SK-N-SH treated with all-trans-retinoic acid at 6 μM for 48 hours (cell line): ENCODE measurements at regions not wholly inside any gene's neighbourhood (a gene's known extent, or its start where the extent isn't known, plus 50 kb on each side); places are given as distances from the start of the nearest gene placed in this dataset.
A peak's percentile ranks its signal among the peaks of the same experiment; 100 is the strongest.

Experiments
- ATAC-seq: fragments of 200-7000 bp; cut with Tn5 transposase; 3 replicates; pipeline ENCODE4 v1.9.1; 2020; ENCODE audit warnings: mild to moderate bottlenecking, moderate library complexity
- ARNTL ChIP-seq: fragments of 450-650 bp; formaldehyde crosslinking; IDR thresholded peaks from 2 replicates; pipeline ENCODE4 v1.5.0; 2020; ENCODE audit warnings: low read depth, mild to moderate bottlenecking, moderate library complexity, borderline replicate concordance
- CREB5 ChIP-seq: fragments of 250-450 bp; sonication (Bioruptor Pico); IDR thresholded peaks from 2 replicates; pipeline ENCODE4 v1.5.1; 2020; ENCODE audit warnings: low read depth, mild to moderate bottlenecking, moderate library complexity
- CSRNP3 ChIP-seq: fragments of 250-450 bp; sonication (Bioruptor Pico); IDR thresholded peaks from 2 replicates; pipeline ENCODE4 v1.5.1; 2021; ENCODE audit warnings: mild to moderate bottlenecking, moderate library complexity
- ISL1 ChIP-seq: fragments of 250-450 bp; sonication (Bioruptor Pico); IDR thresholded peaks from 2 replicates; pipeline ENCODE4 v2.1.2; 2022; ENCODE audit warnings: mild to moderate bottlenecking, moderate library complexity
- PATZ1 ChIP-seq: fragments of 250-450 bp; sonication (Bioruptor Pico); IDR thresholded peaks from 2 replicates; pipeline ENCODE4 v1.8.0; 2020; ENCODE audit warnings: mild to moderate bottlenecking, moderate library complexity, borderline replicate concordance
- POU6F1 ChIP-seq: fragments of 250-450 bp; sonication (Bioruptor Pico); IDR thresholded peaks from 2 replicates; pipeline ENCODE4 v1.8.0; 2021; ENCODE audit warnings: low read depth, mild to moderate bottlenecking, moderate library complexity, borderline replicate concordance
- PPARA ChIP-seq: fragments of 250-450 bp; sonication (Bioruptor Pico); IDR thresholded peaks from 2 replicates; pipeline ENCODE4 v1.5.0; 2020; ENCODE audit warnings: mild to moderate bottlenecking, borderline replicate concordance
- RARB ChIP-seq: fragments of 250-450 bp; sonication (Bioruptor Pico); IDR thresholded peaks from 2 replicates; pipeline ENCODE4 v1.8.0; 2021; ENCODE audit warnings: mild to moderate bottlenecking, moderate library complexity
- SNAI2 ChIP-seq: fragments of 250-450 bp; sonication (Bioruptor Pico); IDR thresholded peaks from 2 replicates; pipeline ENCODE4 v1.5.0; 2020; ENCODE audit warnings: mild to moderate bottlenecking, moderate library complexity
- TCF4 ChIP-seq: fragments of 250-450 bp; sonication (Bioruptor Pico); IDR thresholded peaks from 2 replicates; pipeline ENCODE4 v1.8.0; 2021; ENCODE audit warnings: mild to moderate bottlenecking, moderate library complexity, borderline replicate concordance
- TOX ChIP-seq: fragments of 250-450 bp; sonication (Bioruptor Pico); IDR thresholded peaks from 2 replicates; pipeline ENCODE4 v1.8.0; 2021; ENCODE audit warnings: mild to moderate bottlenecking, moderate library complexity, borderline replicate concordance
- TSHZ2 ChIP-seq: fragments of 250-450 bp; sonication (Bioruptor Pico); IDR thresholded peaks from 2 replicates; pipeline ENCODE4 v1.5.0; 2020; ENCODE audit warnings: mild to moderate bottlenecking, moderate library complexity
- ZNF70 ChIP-seq: fragments of 450-650 bp; formaldehyde crosslinking; IDR thresholded peaks from 2 replicates; pipeline ENCODE4 v1.5.0; 2020; ENCODE audit warnings: mild to moderate bottlenecking, moderate library complexity
- ZNF8 ChIP-seq: fragments of 450-650 bp; formaldehyde crosslinking; IDR thresholded peaks from 2 replicates; pipeline ENCODE4 v1.5.0; 2020; ENCODE audit warnings: mild to moderate bottlenecking, moderate library complexity

GRCh38 chr16:79390481-79391051 lies 210.0 kb downstream of the MAF start:
- peak; percentile 77; the same call in 1 of the 2 replicates for TF ChIP-seq TCF4
- no peak for TF ChIP-seq TOX (CRISPR knock-in tag)
- TF ChIP-seq, all 23 proteins: peak for 1
- ATAC-seq = no peak

GRCh38 chr16:79388396-79388795 lies 212.1 kb downstream of the MAF start:
- ATAC-seq = no peak
- TF ChIP-seq TSHZ2 (CRISPR knock-in tag) (no peak), ZNF70 (CRISPR knock-in tag) (no peak), POU6F1 (no peak), CREB5 (CRISPR knock-in tag) (no peak), PPARA (no peak)
- TF ChIP-seq, all 23 proteins: peak for 0

- no peak for ATAC-seq
- no peak for TF ChIP-seq TSHZ2 (CRISPR knock-in tag)
- no peak for TF ChIP-seq TOX (CRISPR knock-in tag)
- no peak for TF ChIP-seq CSRNP3 (CRISPR knock-in tag)
- no peak for TF ChIP-seq SNAI2 (CRISPR knock-in tag)
- no peak for TF ChIP-seq PPARA
- TF ChIP-seq ISL1 = no peak
- no peak for TF ChIP-seq PATZ1 (CRISPR knock-in tag)
- TF ChIP-seq ZNF8 (CRISPR knock-in tag) = no peak
- TF ChIP-seq ZNF70 (CRISPR knock-in tag) = no peak
- TF ChIP-seq, all 23 proteins: peak for 0
Observed at GRCh38 chr16:79386299-79386698, 214.2 kb downstream of the MAF start.

- ATAC-seq = no peak
- TF ChIP-seq TSHZ2 (CRISPR knock-in tag) (no peak), ARNTL (CRISPR knock-in tag) (no peak), TCF4 (no peak), ZNF70 (CRISPR knock-in tag) (no peak), POU6F1 (no peak), PATZ1 (CRISPR knock-in tag) (no peak), RARB (CRISPR knock-in tag) (no peak)
Observed at GRCh38 chr16:79381603-79382042, 218.9 kb downstream of the MAF start.
